GM18907 (cell line): ENCODE measurements at regions not wholly inside any gene's neighbourhood (a gene's known extent, or its start where the extent isn't known, plus 50 kb on each side); places are given as distances from the start of the nearest gene placed in this dataset.
"Not testable (repeated sequence)": the region's sequence is repeated elsewhere in the genome, so short reads cannot be mapped to it uniquely, and the experiment has no call there.

Experiments used
- ATAC-seq: cut with Tn5 transposase; IDR thresholded peaks from one replicate; pipeline ENCODE4 v1.9.1; 2021; ENCODE audit warnings: mild to moderate bottlenecking, moderate library complexity; ENCODE audit not compliant: unreplicated experiment

GRCh38 chr10:36880898-36881297, 244.5 kb upstream of the ANKRD30A start:
- peak; percentile 63 for ATAC-seq

- peak; percentile 97 for ATAC-seq
Measured at GRCh38 chr10:36872702-36873393, 252.6 kb upstream of the ANKRD30A start.

- no peak for ATAC-seq
Measured at GRCh38 chr10:36840788-36841187, 284.6 kb upstream of the ANKRD30A start.

- ATAC-seq, result no peak
Measured at GRCh38 chr10:36837416-36837815, 288.0 kb upstream of the ANKRD30A start.

- ATAC-seq, result no peak
Measured at GRCh38 chr10:36819781-36820180, 305.6 kb upstream of the ANKRD30A start.

- no peak for ATAC-seq
Measured at GRCh38 chr10:36817898-36818297, 307.5 kb upstream of the ANKRD30A start.

- no peak for ATAC-seq
Measured at GRCh38 chr10:36808625-36809362, 316.6 kb upstream of the ANKRD30A start.

GRCh38 chr10:36803229-36803628, 322.2 kb upstream of the ANKRD30A start:
- ATAC-seq, result no peak

- ATAC-seq, result no peak
Measured at GRCh38 chr10:36802490-36803153, 322.8 kb upstream of the ANKRD30A start.

- no peak for ATAC-seq
Measured at GRCh38 chr10:36801660-36802059, 323.7 kb upstream of the ANKRD30A start.

GRCh38 chr10:36794981-36795380, 330.4 kb upstream of the ANKRD30A start:
- no peak for ATAC-seq

GRCh38 chr10:36789974-36790373, 335.4 kb upstream of the ANKRD30A start:
- ATAC-seq, result no peak

- no peak for ATAC-seq
Measured at GRCh38 chr10:36788152-36788551, 337.2 kb upstream of the ANKRD30A start.

- ATAC-seq, result no peak
Measured at GRCh38 chr10:36783400-36783799, 342.0 kb upstream of the ANKRD30A start.

- ATAC-seq, result no peak
Measured at GRCh38 chr10:36781570-36781969, 343.8 kb upstream of the ANKRD30A start.

- ATAC-seq, result no peak
Measured at GRCh38 chr10:36780158-36780557, 345.2 kb upstream of the ANKRD30A start.

GRCh38 chr10:36779238-36779846, 346.1 kb upstream of the ANKRD30A start:
- no peak for ATAC-seq

- ATAC-seq, result no peak
Measured at GRCh38 chr10:36778651-36779050, 346.7 kb upstream of the ANKRD30A start.

GRCh38 chr10:36773652-36774051, 351.7 kb upstream of the ANKRD30A start:
- no peak for ATAC-seq

- no peak for ATAC-seq
Measured at GRCh38 chr10:36771725-36772124, 353.7 kb upstream of the ANKRD30A start.

- ATAC-seq, result not testable (repeated sequence)
Measured at GRCh38 chr10:36769741-36770140, 355.7 kb upstream of the ANKRD30A start.
